ENCODE measurements at regions not wholly inside any gene's neighbourhood (a gene's known extent, or its start where the extent isn't known, plus 50 kb on each side); places are given as distances from the start of the nearest gene placed in this dataset.

- DNase-seq (ENCODE audit: low read depth in 2 of 2): no peak
Measured at GRCh38 chr1:208844158-208844557, 600.0 kb upstream of the PLXNA2 start.

- no peak for DNase-seq (ENCODE audit: low read depth in 2 of 2)
Measured at GRCh38 chr1:208848854-208849253, 604.7 kb upstream of the PLXNA2 start.

GRCh38 chr1:208850442-208850841 lies 606.3 kb upstream of the PLXNA2 start:
- DNase-seq (ENCODE audit: low read depth in 2 of 2): no peak

- no peak for DNase-seq (ENCODE audit: low read depth in 2 of 2)
Measured at GRCh38 chr1:208851366-208851765, 607.2 kb upstream of the PLXNA2 start.

- no peak for DNase-seq (ENCODE audit: low read depth in 2 of 2)
Measured at GRCh38 chr1:208852911-208853310, 608.7 kb upstream of the PLXNA2 start.

GRCh38 chr1:208855403-208855802 lies 611.2 kb upstream of the PLXNA2 start:
- DNase-seq (ENCODE audit: low read depth in 2 of 2): no peak

GRCh38 chr1:208857465-208857864 lies 613.3 kb upstream of the PLXNA2 start:
- no peak for DNase-seq (ENCODE audit: low read depth in 2 of 2)

- no peak for DNase-seq (ENCODE audit: low read depth in 2 of 2)
Measured at GRCh38 chr1:208858738-208859137, 614.6 kb upstream of the PLXNA2 start.

GRCh38 chr1:208864366-208864965 lies 620.3 kb upstream of the PLXNA2 start:
- DNase-seq (ENCODE audit: low read depth in 2 of 2): no peak

GRCh38 chr1:208866386-208866955 lies 622.3 kb upstream of the PLXNA2 start:
- no peak for DNase-seq (ENCODE audit: low read depth in 2 of 2)

- no peak for DNase-seq (ENCODE audit: low read depth in 2 of 2)
Measured at GRCh38 chr1:208868554-208868953, 624.4 kb upstream of the PLXNA2 start.

GRCh38 chr1:208874915-208875314 lies 630.7 kb upstream of the PLXNA2 start:
- no peak for DNase-seq (ENCODE audit: low read depth in 2 of 2)

GRCh38 chr1:208879022-208879421 lies 634.8 kb upstream of the PLXNA2 start:
- DNase-seq (ENCODE audit: low read depth in 2 of 2): no peak

- no peak for DNase-seq (ENCODE audit: low read depth in 2 of 2)
Measured at GRCh38 chr1:208880433-208881100, 636.4 kb upstream of the PLXNA2 start.

GRCh38 chr1:208885060-208885459 lies 640.9 kb upstream of the PLXNA2 start:
- no peak for DNase-seq (ENCODE audit: low read depth in 2 of 2)

GRCh38 chr1:208885650-208886049 lies 641.5 kb upstream of the PLXNA2 start:
- no peak for DNase-seq (ENCODE audit: low read depth in 2 of 2)

GRCh38 chr1:208888376-208888775 lies 644.2 kb upstream of the PLXNA2 start:
- DNase-seq (ENCODE audit: low read depth in 2 of 2): no peak

- no peak for DNase-seq (ENCODE audit: low read depth in 2 of 2)
Measured at GRCh38 chr1:208892147-208892546, 648.0 kb upstream of the PLXNA2 start.

- no peak for DNase-seq (ENCODE audit: low read depth in 2 of 2)
Measured at GRCh38 chr1:208893251-208893650, 649.1 kb upstream of the PLXNA2 start.

GRCh38 chr1:208895181-208895580 lies 651.0 kb upstream of the PLXNA2 start:
- DNase-seq (ENCODE audit: low read depth in 2 of 2): no peak

- DNase-seq (ENCODE audit: low read depth in 2 of 2): no peak
Measured at GRCh38 chr1:208895820-208896219, 651.6 kb upstream of the PLXNA2 start.

GRCh38 chr1:208896768-208897167 lies 652.6 kb upstream of the PLXNA2 start:
- no peak for DNase-seq (ENCODE audit: low read depth in 2 of 2)

GRCh38 chr1:208899438-208899837 lies 655.3 kb upstream of the PLXNA2 start:
- DNase-seq (ENCODE audit: low read depth in 2 of 2): no peak

Data from stimulated activated CD8-positive, alpha-beta memory T cell treated with anti-CD3 and anti-CD28 coated beads, Interleukin-2, amount 100 ng/mL, for 48 hours (primary cell).